ENCODE measurements at regions not wholly inside any gene's neighbourhood (a gene's known extent, or its start where the extent isn't known, plus 50 kb on each side); places are given as distances from the start of the nearest gene placed in this dataset.

GRCh38 chr6:33875696-33876095 lies 71.9 kb upstream of the MLN start:
- TF ChIP-seq CTCF (conservative IDR thresholded peaks at IDR 0.05) (no peak), EZH2 (IDR thresholded peaks at IDR 0.05; ENCODE audit: low read depth) (no peak)
